Activated effector memory CD4-positive, alpha-beta T cell treated with anti-CD3 and anti-CD28 coated beads, Interleukin-2, amount 50 U/mL, for 16 hours (primary cell): ENCODE measurements at regions not wholly inside any gene's neighbourhood (a gene's known extent, or its start where the extent isn't known, plus 50 kb on each side); places are given as distances from the start of the nearest gene placed in this dataset.

ENCODE experiments used
- DNase-seq: peaks from one replicate; pipeline ENCODE4 v3.0.0-alpha.2; 2020

DNA sequence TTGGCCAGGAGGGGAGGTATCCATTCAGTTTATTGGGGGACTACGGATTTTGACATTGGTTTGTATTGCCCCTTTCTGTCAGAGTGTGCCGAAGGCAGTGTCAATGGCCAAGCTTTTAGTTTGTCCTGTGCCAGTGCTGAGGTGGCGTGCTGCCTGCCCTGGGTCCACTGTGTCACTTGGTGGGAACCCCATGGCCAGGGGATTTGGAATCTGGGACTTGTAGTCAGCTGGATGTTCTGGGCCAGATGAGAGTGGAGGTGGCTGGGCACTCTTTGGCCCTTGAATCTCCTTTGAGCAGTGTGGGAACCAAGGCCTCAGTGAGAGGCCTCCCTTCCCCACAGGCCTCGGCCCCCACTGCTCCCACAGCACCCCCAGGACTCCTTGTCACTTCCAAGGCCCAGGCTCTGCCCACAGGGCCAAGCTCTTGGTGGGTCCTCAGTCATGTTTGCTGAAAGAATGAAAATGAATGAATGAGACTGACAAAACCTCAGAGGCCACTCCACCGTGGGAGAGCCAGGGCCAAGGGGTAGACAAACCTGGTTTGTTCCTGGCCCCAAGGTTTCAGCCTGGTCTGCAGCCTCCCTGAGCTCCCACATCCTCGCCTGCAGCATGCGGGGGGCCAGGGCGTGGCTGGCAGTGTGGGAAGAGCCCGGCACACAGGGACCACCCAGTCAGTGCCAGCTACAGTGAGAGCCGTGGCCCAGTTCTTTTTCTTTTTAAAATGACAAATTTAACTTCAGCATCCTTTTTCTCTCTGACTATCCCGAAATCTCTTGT is 412.2 kb downstream of the MATN1 start:
- DNase-seq, result no peak

DNA sequence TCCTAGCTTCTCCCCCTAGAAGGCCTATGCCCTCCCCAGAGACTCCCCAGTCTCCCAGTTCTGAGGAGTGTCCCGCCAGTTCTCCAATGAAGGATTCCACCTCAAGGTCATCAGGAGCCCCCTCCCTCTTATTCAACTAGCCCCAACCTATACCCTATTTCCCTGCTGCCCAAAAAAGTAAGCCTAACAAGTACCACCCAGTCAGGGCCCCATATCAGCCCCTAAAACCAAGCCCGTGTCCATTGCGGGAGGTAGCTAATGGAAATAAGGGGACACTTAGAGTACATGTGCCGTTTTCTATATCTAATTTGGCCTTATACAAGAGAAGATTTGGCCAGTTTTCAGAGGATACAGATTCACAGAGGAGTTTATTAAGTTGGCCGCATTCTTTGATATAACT is 416.2 kb downstream of the MATN1 start:
- no peak for DNase-seq

- DNase-seq, result no peak
Observed at GRCh38 chr1:30305519-30305918, 417.9 kb downstream of the MATN1 start.

DNA sequence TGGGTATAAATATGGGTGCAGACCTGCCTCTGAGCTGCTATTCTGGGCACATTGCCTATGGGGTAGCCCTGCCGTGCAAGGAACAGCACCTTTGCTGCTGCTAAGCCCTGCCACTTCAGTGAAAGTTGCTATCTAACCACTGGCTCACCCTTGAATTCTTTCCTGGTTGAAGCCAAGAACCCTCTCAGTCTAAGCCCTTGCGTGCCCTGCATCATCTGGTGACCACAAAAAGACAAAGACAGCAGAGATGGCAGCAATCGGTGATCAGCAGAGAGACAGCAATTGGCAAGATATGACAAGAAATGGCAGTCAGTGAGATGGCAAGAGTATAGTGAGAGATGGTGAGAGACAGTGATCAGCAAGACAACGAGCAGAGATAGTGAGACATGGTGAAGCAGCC is 418.3 kb downstream of the MATN1 start:
- no peak for DNase-seq

DNA sequence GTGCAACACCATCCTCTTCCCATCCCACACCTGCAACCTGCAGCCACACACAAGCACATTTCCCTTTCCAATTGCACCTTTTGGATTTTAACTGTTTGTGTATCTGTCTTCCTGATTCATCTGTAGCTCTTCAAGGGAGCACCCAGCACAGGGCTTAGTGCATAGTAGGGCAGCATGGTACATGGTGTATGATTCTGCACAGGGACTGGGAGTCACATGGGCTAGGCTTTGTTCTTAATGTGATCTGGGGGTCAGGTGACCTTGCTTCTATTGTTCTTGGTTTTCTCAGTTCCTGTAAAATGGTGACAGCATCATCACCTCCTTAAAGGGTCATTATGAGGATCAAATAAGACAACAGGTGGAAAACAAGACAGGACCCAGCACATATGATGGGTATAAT is 419.3 kb downstream of the MATN1 start:
- no peak for DNase-seq

- DNase-seq, result no peak
Observed at GRCh38 chr1:30303387-30303786, 420.0 kb downstream of the MATN1 start.

- DNase-seq, result no peak
Observed at GRCh38 chr1:30302858-30303257, 420.5 kb downstream of the MATN1 start.

DNA sequence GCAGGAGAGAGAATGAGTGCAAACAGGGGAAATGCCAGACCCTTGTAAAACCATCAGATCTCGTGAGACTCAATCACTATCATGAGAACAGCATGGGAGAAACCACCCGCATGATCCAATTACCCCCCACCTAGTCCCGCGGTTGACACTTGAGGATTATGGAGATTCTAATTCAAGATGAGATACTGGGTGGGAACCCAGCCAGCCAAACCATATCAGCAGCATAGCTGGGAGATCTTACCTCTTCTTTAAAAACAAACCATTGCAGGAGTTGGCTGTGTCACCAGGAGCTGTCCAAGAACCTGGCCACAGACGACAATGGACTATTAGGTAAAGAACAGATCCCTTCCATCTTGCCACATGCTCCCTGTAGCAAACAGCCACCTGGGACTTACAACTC is 422.7 kb downstream of the MATN1 start:
- DNase-seq, result no peak

- no peak for DNase-seq
Observed at GRCh38 chr1:30299393-30299792, 424.0 kb downstream of the MATN1 start.

DNA sequence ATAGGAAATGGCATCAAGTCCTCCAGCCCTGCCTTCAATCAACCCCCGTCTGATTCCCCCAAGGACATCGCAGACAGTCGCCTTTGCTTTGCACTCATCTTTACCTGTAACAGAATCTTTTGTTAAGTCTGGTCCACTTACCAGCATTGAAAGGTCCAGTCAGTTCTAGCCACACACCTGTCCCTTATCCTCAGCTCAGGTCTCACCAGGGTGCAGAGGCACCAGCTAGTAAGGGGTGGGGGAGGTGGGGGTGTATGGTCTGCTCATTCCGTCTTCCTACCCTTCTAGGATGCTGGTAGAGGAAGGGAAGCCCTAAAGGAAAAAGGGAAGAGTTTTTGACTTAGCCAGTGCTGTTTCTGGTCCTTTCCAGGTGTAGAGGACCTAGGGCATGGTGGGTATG is 427.7 kb downstream of the MATN1 start:
- no peak for DNase-seq

GRCh38 chr1:30295266-30295665 is 428.1 kb downstream of the MATN1 start:
- no peak for DNase-seq

DNA sequence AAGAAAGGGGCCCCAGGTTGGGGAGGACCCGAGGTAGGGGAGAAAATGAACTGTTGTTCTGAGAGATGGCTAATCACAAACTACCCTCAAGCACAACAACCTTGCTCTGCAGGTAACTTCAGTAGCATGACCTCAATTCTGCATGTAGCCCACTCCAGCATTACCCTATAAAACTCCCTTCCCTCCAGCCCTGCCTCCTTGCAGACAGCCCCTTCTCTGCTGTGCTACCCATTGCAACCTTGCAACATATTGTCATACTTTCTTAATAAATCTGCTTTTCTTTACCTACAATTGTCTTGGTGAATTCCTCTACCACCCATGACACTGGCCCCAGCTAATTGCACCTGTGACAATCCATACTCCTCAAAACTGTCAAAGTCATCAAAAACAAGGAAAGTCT is 428.9 kb downstream of the MATN1 start:
- peak; percentile 10 for DNase-seq

- DNase-seq, result peak; percentile 2
Observed at GRCh38 chr1:30292451-30292850, 430.9 kb downstream of the MATN1 start.

GRCh38 chr1:30291526-30291925 is 431.9 kb downstream of the MATN1 start:
- no peak for DNase-seq

DNA sequence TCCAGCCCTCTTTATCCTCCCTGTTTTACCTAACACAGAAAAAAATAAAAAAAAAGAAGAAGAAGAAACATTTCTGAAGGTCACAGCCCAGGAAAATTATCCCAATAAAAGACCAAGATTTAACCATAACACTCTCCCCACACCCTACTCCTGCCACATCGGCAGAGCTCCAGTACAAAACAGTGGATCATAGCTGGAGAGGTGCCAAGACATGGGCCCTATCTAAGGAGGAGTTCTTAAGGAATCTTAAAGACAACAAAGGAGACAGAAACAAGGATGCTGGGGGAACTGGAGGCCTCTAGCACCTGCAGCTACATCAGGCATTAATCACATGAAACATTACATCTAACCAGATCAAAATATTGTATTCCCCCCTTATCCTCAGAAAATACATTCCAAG is 432.8 kb downstream of the MATN1 start:
- DNase-seq, result no peak

DNA sequence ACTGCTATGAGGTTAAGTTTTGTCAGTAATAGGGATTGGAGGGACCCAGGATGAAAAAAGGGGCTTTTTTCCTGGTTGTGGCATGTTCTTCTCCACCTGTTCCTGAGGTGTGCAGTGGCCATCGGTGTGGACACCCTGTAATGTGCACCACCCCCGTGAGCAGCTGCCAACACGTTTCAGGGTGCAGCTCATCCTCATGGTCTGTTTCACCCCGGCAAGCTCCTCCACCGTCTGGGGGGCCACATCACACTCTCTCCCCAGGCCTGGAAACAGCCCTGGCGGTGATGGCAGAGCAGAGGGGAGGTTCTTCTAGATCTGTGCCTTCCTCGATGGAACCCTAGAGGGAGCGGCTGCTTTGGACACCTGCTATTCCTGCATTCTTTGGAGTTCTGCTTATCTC is 435.4 kb downstream of the MATN1 start:
- DNase-seq, result peak; percentile 30

- peak; percentile 41 for DNase-seq
Observed at GRCh38 chr1:30286988-30287839, 436.2 kb downstream of the MATN1 start.

DNA sequence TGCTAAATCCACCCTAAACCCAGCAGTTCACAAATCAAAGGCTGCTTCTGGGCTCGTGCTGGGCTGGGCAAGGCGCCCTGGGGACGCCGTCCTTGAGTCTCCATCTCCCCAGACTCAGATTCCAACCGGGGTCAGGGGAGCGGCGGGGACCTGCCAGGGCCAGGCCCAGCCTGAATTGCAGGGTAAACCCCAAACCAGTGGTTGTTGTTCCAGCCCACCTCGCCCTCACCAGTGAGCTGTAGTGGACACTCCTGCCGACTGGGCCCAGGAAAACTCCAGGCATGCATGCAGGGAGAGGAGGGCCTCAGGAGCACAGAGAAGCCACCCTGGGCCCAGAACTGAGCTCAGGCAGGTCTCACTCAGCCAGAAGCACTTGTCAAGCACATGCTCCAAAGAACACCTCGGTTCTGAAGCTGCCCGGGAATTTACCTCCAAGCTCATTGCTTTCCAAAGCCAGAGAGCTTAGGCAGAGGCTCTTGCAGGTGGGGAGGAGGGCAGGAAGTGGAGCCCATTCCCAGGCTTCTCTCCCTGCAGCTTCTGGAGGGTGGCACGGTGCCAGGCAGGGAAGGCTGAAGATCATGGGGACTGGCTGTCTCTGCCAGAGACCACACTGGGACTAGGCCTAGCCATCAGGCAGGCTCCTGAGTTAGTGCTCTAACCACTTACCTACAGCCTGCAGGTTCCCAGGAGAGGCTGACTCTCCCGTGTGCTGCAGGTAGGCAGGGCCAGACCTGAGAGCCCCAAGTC is 437.0 kb downstream of the MATN1 start:
- peak; percentile 50 for DNase-seq

DNA sequence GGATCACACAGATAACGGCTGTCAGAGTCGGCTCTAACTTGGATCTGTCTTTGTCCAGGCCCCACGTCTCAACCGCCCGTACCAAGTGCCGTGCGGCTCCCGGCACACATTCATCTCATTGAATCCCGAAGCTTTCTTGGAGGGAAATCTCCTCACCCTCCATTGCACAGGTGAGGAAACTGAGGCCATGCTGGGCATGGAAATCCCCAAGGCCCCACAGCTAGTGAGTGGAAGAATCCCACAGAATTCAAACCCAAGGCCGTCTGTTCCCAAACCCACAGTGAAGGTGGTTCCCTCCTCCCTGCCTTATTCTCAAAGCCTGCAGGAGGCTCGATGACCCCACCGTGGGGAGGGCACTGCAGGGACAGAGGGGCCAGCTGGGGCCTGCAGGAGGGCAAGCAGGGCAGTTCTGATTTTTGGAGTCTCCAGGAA is 437.9 kb downstream of the MATN1 start:
- DNase-seq, result peak; percentile 28

DNA sequence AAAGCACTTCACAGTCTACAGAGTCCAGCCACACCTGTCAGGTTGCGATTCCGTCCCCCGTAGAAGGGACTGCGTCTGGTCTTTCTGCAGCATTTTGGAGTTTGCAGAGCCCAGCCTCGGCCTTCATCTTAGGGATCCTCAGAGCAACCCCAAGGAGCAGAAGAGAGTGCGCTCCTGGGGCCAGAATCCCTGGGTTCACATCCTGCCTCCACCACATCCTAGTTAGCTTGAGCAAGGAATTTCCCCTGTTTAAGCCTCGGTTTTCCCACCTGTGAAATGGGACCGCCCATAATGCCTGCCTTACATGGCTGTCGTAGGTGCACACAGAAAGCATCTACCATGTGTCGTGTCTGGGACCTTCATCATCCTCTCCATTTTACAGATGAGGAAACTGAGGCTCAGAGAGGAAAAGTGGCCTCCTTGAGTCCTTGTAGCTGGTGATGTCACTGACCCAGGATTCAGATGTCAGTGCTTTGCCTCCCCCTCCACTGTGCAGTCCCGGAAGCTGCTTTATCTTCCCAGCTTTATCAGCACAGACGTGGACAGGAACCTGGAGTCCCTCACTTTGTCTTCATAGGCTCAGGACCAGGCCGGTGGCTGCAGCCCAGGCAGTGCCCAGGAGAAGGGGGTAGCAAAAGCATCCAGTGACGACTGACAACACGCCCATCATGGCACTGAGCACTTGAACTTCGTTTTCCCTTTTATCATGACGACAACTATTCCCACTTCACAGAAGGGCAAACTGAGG is 438.5 kb downstream of the MATN1 start:
- DNase-seq, result peak; percentile 53

DNA sequence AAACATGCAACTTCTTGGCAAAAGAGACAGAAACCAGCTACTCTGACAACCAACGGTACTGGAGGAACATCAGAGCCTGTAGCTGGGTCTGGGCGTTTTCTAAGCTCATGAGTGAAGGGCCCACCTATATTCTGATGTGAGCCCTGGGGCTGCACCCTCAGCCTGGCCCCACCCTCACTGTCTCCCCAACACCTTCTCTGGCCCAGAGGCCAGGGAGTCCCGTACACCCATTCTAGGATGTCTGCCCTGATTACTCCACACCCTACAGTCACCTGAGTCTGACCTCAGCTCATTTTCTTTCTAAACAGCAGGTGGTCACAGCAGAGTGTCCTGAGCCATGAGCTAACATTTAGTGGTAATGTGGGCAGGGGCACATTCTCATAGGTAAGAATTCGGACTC is 439.2 kb downstream of the MATN1 start:
- peak; percentile 33 for DNase-seq

GRCh38 chr1:30283199-30283962 is 440.0 kb downstream of the MATN1 start:
- DNase-seq, result no peak
